ENCODE measurements at regions not wholly inside any gene's neighbourhood (a gene's known extent, or its start where the extent isn't known, plus 50 kb on each side); places are given as distances from the start of the nearest gene placed in this dataset.

- in situ Hi-C loops (cut with HindIII; ENCODE audit: low sequenced_read_pairs), result no loop called here
- no peak for TF ChIP-seq CTCF (IDR thresholded peaks at IDR 0.05; ENCODE audit: low read depth, low read length, missing control alignments)
Observed at GRCh38 chr6:169884158-169884557, 132.7 kb downstream of the ERMARD start.

GRCh38 chr6:169883316-169883715 is 131.9 kb downstream of the ERMARD start:
- no peak overlapping the region for H3K4me3 ChIP-seq (ENCODE audit: low read depth, low read length)
- no peak for TF ChIP-seq CTCF (IDR thresholded peaks at IDR 0.05; ENCODE audit: low read depth, low read length, missing control alignments)
- in situ Hi-C loops (cut with HindIII; ENCODE audit: low sequenced_read_pairs), result no loop called here
- DNase-seq (ENCODE audit: low read depth), result no peak

More at GRCh38 chr6:169884158-169884557, 132.7 kb downstream of the ERMARD start:
- H3K4me3 ChIP-seq (ENCODE audit: low read depth, low read length), result no peak overlapping the region
- no peak for DNase-seq (ENCODE audit: low read depth)

- no peak for TF ChIP-seq CTCF (IDR thresholded peaks at IDR 0.05; ENCODE audit: low read depth, low read length, missing control alignments)
- in situ Hi-C loops (cut with HindIII; ENCODE audit: low sequenced_read_pairs), result no loop called here
- H3K4me3 ChIP-seq (ENCODE audit: low read depth, low read length), result no peak overlapping the region
Observed at GRCh38 chr6:169881976-169882375, 130.6 kb downstream of the ERMARD start.

GRCh38 chr6:169881398-169881797 is 130.0 kb downstream of the ERMARD start:
- in situ Hi-C loops (cut with HindIII; ENCODE audit: low sequenced_read_pairs), result no loop called here
- DNase-seq (ENCODE audit: low read depth), result no peak
- TF ChIP-seq CTCF (IDR thresholded peaks at IDR 0.05; ENCODE audit: low read depth, low read length, missing control alignments), result no peak
- no peak overlapping the region for H3K4me3 ChIP-seq (ENCODE audit: low read depth, low read length)

More at GRCh38 chr6:169881976-169882375, 130.6 kb downstream of the ERMARD start:
- no peak for DNase-seq (ENCODE audit: low read depth)

- in situ Hi-C loops (cut with HindIII; ENCODE audit: low sequenced_read_pairs), result no loop called here
- no peak for DNase-seq (ENCODE audit: low read depth)
Observed at GRCh38 chr6:169880516-169880915, 129.1 kb downstream of the ERMARD start.

GRCh38 chr6:169869301-169869700 is 117.9 kb downstream of the ERMARD start:
- in situ Hi-C loops (cut with HindIII; ENCODE audit: low sequenced_read_pairs), result no loop called here
- H3K4me3 ChIP-seq (ENCODE audit: low read depth, low read length), result no peak overlapping the region
- DNase-seq (ENCODE audit: low read depth), result no peak
- no peak for TF ChIP-seq CTCF (IDR thresholded peaks at IDR 0.05; ENCODE audit: low read depth, low read length, missing control alignments)

More at GRCh38 chr6:169880516-169880915, 129.1 kb downstream of the ERMARD start:
- H3K4me3 ChIP-seq (ENCODE audit: low read depth, low read length), result no peak overlapping the region
- TF ChIP-seq CTCF (IDR thresholded peaks at IDR 0.05; ENCODE audit: low read depth, low read length, missing control alignments), result no peak

- DNase-seq (ENCODE audit: low read depth), result no peak
Observed at GRCh38 chr6:169868458-169868857, 117.0 kb downstream of the ERMARD start.

More at GRCh38 chr6:169868458-169868857, 117.0 kb downstream of the ERMARD start:
- no peak overlapping the region for H3K4me3 ChIP-seq (ENCODE audit: low read depth, low read length)
- TF ChIP-seq CTCF (IDR thresholded peaks at IDR 0.05; ENCODE audit: low read depth, low read length, missing control alignments), result no peak
- in situ Hi-C loops (cut with HindIII; ENCODE audit: low sequenced_read_pairs), result no loop called here

All from astrocyte of the cerebellum (primary cell).